ELR (cell line): ENCODE measurements at regions not wholly inside any gene's neighbourhood (a gene's known extent, or its start where the extent isn't known, plus 50 kb on each side); places are given as distances from the start of the nearest gene placed in this dataset.
"Not testable (repeated sequence)": the region's sequence is repeated elsewhere in the genome, so short reads cannot be mapped to it uniquely, and the experiment has no call there.

Experiments
- DNase-seq: peaks from one replicate; pipeline ENCODE4 v3.0.0-alpha.2; 2015; ENCODE audit warnings: low read depth

- peak; percentile 28 for DNase-seq
Observed at GRCh38 chr4:154164931-154165839, 326.4 kb downstream of the DCHS2 start.

GRCh38 chr4:154160519-154161301 lies 330.9 kb downstream of the DCHS2 start:
- DNase-seq: no peak

GRCh38 chr4:154158361-154159155 lies 333.0 kb downstream of the DCHS2 start:
- DNase-seq: no peak

- no peak for DNase-seq
Observed at GRCh38 chr4:154152546-154152945, 339.1 kb downstream of the DCHS2 start.

- DNase-seq: not testable (repeated sequence)
Observed at GRCh38 chr4:154149236-154149635, 342.4 kb downstream of the DCHS2 start.

GRCh38 chr4:154143720-154144119 lies 347.9 kb downstream of the DCHS2 start:
- DNase-seq: no peak

GRCh38 chr4:154142664-154143063 lies 348.9 kb downstream of the DCHS2 start:
- no peak for DNase-seq

- no peak for DNase-seq
Observed at GRCh38 chr4:154140869-154141268, 350.7 kb downstream of the DCHS2 start.

- no peak for DNase-seq
Observed at GRCh38 chr4:154137320-154137905, 348.5 kb upstream of the SFRP2 start.

- DNase-seq: no peak
Observed at GRCh38 chr4:154135576-154135975, 346.7 kb upstream of the SFRP2 start.

- DNase-seq: no peak
Observed at GRCh38 chr4:154132406-154132805, 343.5 kb upstream of the SFRP2 start.

GRCh38 chr4:154126276-154126675 lies 337.4 kb upstream of the SFRP2 start:
- no peak for DNase-seq

GRCh38 chr4:154125340-154125739 lies 336.5 kb upstream of the SFRP2 start:
- no peak for DNase-seq

- peak; percentile 23 for DNase-seq
Observed at GRCh38 chr4:154124539-154125255, 335.8 kb upstream of the SFRP2 start.

GRCh38 chr4:154123897-154124296 lies 335.0 kb upstream of the SFRP2 start:
- no peak for DNase-seq

GRCh38 chr4:154120690-154121345 lies 331.9 kb upstream of the SFRP2 start:
- DNase-seq: no peak

GRCh38 chr4:154120006-154120676 lies 331.3 kb upstream of the SFRP2 start:
- no peak for DNase-seq

- no peak for DNase-seq
Observed at GRCh38 chr4:154119317-154119716, 330.4 kb upstream of the SFRP2 start.

- DNase-seq: not testable (repeated sequence)
Observed at GRCh38 chr4:154117726-154118125, 328.8 kb upstream of the SFRP2 start.

GRCh38 chr4:154107337-154107736 lies 318.5 kb upstream of the SFRP2 start:
- no peak for DNase-seq
